ENCODE measurements at regions not wholly inside any gene's neighbourhood (a gene's known extent, or its start where the extent isn't known, plus 50 kb on each side); places are given as distances from the start of the nearest gene placed in this dataset.
A peak's percentile ranks its signal among the peaks of the same experiment; 100 is the strongest.
"Not testable (repeated sequence)": the region's sequence is repeated elsewhere in the genome, so short reads cannot be mapped to it uniquely, and the experiment has no call there.

DNA sequence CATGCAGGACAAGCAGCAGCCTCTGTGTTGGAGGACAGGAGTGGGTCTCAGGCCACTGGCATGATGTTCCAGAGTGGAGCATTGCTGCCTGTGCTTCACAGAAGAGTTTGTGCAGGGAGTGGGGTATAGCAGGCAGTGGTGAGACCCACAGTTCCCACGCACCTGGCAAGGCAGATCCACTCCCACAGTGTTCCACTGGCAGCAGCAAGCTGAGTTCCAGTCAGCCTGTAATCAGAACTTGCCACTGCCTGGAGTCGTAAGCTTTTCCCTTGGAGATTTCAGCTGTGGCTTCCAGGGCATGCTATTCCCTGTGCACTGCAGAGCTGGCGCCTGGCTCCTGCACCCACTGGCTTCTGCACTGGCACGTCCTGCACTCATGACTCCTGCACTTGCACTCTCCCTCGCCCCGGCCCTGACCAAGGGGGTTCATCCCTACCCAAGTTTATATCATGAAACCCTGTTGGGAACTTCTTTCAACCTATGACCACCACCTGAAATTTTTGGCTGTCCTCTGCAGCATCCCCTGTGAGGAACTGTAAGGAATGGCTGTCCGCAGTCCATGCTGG, 1144.3 kb downstream of the RAPGEF2 start:
- DNase-seq, result no peak

- no peak for DNase-seq
Measured at GRCh38 chr4:160251522-160252170, 1148.8 kb downstream of the RAPGEF2 start.

GRCh38 chr4:160257318-160257717, 1154.4 kb downstream of the RAPGEF2 start:
- DNase-seq, result no peak

- no peak for DNase-seq
Measured at GRCh38 chr4:160265014-160265413, 1162.1 kb downstream of the RAPGEF2 start.

- DNase-seq, result no peak
Measured at GRCh38 chr4:160265836-160266235, 1163.0 kb downstream of the RAPGEF2 start.

GRCh38 chr4:160276785-160277325, 1174.0 kb downstream of the RAPGEF2 start:
- no peak for DNase-seq

DNA sequence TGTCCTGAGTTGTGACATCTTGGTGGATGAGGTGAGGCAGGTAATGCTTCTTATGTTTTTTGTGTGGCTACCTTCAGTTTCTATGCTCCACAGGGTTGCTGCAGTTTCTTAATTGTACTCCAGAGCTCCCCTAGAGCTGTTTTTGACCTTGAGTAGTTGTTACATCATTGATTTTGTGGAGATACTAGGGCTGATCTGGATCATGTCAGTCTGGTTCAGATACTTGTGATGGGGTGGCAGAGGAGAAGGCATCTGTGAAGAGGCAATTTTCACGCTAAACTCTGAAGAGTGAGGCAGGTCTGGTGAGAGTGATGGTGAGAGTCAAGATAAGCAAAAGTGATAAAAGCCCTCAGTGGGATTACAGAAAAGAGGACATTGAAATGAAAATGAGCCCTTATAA, 1180.2 kb downstream of the RAPGEF2 start:
- DNase-seq, result peak; percentile 0

- no peak for DNase-seq
Measured at GRCh38 chr4:160284516-160284915, 1181.6 kb downstream of the RAPGEF2 start.

GRCh38 chr4:160286051-160286450, 1183.2 kb downstream of the RAPGEF2 start:
- DNase-seq, result no peak

GRCh38 chr4:160296476-160296875, 1193.6 kb downstream of the RAPGEF2 start:
- no peak for DNase-seq

DNA sequence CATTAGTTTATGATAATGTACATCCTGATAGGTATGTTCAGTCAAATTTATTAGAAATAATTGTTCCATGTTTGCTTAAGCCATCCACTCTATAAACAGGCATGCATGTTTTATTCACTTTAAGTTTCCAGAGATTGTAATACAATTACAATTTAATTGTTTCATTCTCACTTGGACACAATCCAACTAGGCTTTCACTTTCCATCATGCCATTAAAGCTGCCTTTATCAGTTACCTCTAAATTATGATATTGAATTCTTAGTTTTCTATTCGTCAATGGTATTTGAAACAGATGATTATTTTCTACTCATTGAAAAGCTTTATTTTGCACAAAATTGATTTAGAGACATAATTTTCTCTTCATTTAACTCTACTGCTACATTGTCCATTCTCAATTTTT, 1196.3 kb downstream of the RAPGEF2 start:
- DNase-seq, result no peak

DNA sequence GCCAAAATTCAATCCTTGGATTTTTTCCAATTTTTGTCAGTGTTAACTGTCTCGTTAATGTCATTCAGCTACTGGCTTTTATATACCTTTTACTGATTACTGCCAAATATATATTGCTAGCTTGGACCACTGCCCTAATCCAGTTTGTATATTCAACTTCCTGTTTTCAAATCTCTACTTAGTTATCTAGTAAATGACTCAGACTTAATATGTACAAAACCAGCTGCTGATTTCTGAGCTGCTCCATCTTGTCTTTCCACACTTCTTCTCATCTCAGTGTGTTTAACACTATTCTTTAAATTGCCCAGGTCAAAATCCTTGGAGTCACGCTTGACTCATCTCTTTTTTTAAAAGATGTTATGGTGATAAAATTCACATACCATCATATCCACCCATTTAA, 1196.7 kb downstream of the RAPGEF2 start:
- no peak for DNase-seq

- DNase-seq, result no peak
Measured at GRCh38 chr4:160316036-160316435, 1213.2 kb downstream of the RAPGEF2 start.

DNA sequence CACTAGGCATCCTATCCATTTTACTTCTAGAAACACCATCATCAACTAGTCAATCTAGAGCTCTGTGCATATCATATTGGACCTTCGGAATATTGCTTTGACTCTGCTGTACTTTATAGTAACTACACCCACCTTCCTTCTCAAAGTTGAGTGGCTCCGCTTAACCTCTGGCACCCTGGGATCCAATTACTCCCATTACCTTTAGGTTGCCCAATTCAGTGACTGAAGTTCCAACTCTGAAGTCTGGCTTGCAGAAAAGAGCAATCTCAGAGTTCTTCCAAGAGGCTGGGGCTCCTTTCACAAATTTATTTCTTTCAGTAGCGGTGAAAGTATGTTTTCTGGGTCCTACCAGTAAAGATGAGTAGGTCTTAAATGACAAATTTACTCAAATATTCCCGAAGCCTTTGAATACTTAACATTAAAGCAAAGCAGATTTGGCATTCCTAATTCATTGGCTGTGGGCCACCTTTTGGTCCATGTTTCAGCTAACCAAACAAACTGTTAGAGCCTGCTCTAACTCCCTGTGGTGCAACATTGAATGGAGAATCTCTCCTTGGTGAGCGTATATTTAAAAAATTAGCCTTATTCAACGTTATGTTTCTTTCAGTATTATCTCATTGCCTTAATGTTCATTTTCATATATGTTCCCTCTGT, 1215.8 kb downstream of the RAPGEF2 start:
- no peak for DNase-seq

DNA sequence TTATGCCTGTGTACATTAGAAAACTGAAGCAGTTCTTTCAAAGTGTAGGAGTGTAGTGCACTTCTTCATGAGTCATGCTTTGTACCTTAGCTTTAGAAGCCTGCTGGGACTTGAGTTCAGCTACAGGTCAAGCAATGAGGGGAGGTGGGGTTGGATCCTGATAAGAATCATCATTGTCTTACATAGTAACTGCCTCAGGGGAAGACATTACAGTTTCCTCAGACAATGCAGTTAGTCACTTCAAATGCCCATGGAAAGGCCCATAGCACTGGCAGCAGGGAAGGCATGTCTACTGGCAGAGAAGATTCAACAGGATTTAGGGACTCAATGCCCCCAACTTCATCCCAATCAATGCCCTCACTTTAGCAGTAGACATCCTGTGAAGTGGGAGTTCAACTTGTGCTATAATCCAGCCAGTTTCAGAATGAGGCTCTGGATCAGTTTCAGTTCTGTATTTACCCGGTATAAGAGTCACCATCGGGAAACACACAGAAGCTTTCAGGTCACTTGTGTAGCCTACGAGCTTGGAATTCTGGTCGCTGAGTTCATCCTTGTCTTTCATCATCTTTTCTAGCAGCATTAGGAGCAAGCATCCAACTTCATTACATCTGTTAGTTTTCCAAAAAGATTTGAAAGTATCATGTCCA, 1216.5 kb downstream of the RAPGEF2 start:
- DNase-seq, result no peak

DNA sequence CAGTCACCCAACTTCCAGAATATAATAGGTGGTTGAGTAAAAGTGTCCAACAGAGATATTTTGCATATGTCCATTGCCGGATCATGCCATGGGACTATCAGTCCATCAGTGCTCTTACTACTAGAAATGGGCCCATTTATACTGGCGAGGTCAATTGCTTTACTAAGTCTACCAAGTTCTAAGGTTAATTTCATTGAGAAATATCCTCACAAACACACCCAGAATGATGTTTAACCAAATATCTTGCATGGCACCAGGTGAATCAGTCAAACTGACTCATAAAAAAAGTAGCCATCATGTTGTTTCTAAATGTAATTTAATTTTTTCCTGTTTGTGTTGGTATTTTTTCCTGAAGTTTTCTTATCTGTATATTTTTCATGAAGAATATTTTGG, 1217.0 kb downstream of the RAPGEF2 start:
- no peak for DNase-seq

DNA sequence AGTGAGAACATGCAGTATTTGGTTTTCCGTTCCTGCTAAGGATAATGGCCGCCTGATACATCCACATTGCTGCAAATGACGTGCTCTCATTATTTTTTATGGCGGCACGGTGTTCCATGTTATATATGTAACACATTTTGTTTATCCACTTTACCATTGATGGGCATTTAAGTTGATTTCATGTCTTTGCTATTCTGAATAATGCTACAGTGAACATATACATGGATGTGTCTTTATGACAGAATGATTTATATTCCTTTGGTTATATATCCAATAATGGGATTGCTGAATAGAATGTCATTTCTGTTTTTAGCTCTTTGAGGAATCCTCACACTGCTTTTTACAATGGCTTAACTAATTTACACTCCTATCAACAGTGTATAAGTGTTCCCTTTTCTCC, 1223.2 kb downstream of the RAPGEF2 start:
- no peak for DNase-seq

- no peak for DNase-seq
Measured at GRCh38 chr4:160347197-160347596, 1244.3 kb downstream of the RAPGEF2 start.

GRCh38 chr4:160350944-160351343, 1248.1 kb downstream of the RAPGEF2 start:
- DNase-seq, result no peak

DNA sequence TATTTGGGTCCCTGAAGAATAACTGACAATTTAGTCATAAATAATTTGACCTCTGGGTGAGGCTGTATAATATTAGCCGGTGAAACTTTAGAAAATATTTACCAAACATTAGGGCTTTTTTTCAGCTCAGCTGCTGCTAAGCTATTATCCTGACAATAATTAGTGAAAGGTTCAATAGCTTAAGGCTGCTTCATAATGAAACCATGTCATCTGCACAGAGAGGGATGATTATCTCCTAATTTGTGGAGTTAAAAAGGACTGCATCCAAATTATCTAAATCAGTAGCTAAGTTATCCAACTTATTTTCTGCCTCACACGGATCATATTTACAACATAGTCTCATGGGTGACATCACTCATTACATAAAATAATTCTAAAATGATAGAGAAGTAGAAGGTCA, 1249.8 kb downstream of the RAPGEF2 start:
- no peak for DNase-seq

- no peak for DNase-seq
Measured at GRCh38 chr4:160353548-160353947, 1250.7 kb downstream of the RAPGEF2 start.

GRCh38 chr4:160362478-160362877, 1259.6 kb downstream of the RAPGEF2 start:
- no peak for DNase-seq

DNA sequence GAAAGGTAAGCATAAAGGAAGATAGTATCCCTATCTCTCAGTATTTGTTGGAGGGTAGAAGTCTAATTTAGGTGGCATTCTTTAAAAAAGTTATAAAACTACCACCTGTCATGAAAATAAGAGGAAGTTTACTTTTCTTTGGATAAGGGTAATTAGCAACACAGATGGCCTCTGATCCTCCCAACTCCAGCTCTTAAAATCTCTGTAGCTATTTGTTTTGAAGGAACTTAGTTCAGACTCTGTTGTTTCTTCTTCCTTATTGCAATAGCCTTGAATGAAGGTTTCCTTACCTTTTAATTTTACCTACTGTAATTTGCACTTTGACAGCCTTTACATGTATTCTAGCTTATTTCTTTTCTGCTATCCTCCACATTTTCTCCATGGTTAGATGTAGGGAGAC, 1261.3 kb downstream of the RAPGEF2 start:
- no peak for DNase-seq

GRCh38 chr4:160364665-160365064, 1261.8 kb downstream of the RAPGEF2 start:
- DNase-seq, result not testable (repeated sequence)

Measured in activated CD4-positive, alpha-beta T cell treated with anti-CD3 and anti-CD28 coated beads, Interleukin-10, Interleukin-2, amounts not matched to agents 100 ng/mL and 50 ng/mL, durations not matched to agents 16 hours and 8 hours (primary cell).